ENCODE measurements at regions not wholly inside any gene's neighbourhood (a gene's known extent, or its start where the extent isn't known, plus 50 kb on each side); places are given as distances from the start of the nearest gene placed in this dataset.

GRCh38 chr14:46058964-46059563 lies 592.5 kb downstream of the RPL10L start:
- H4K20me1 ChIP-seq (ENCODE audit: insufficient read depth, poor library complexity, severe bottlenecking), result no peaks in the 10 kb centered on the region
- no peak overlapping the region for H3K27ac ChIP-seq
- no peaks in the 10 kb centered on the region for H3K27me3 ChIP-seq
- no peak overlapping the region for H2AFZ ChIP-seq
- H3K9me3 ChIP-seq (ENCODE audit: low read depth), result no peaks in the 10 kb centered on the region
- no peaks in the 10 kb centered on the region for H3K36me3 ChIP-seq (replicated peaks; ENCODE audit: insufficient read depth, low read depth)
- no peaks in the 10 kb centered on the region for H3K9me2 ChIP-seq (replicated peaks; ENCODE audit: insufficient read depth)
- 81% methylated on average over 4 of the region's 4 CpGs for WGBS (ENCODE audit: low lambda C conversion rate, missing lambda C conversion rate)
- TF ChIP-seq EZH2 (IDR thresholded peaks at IDR 0.05; ENCODE audit: borderline replicate concordance) (no peak), EZH2phosphoT487 (IDR thresholded peaks at IDR 0.05; ENCODE audit: low read depth, severe bottlenecking, unreplicated experiment) (no peak)
- TF ChIP-seq, protein P1, sequence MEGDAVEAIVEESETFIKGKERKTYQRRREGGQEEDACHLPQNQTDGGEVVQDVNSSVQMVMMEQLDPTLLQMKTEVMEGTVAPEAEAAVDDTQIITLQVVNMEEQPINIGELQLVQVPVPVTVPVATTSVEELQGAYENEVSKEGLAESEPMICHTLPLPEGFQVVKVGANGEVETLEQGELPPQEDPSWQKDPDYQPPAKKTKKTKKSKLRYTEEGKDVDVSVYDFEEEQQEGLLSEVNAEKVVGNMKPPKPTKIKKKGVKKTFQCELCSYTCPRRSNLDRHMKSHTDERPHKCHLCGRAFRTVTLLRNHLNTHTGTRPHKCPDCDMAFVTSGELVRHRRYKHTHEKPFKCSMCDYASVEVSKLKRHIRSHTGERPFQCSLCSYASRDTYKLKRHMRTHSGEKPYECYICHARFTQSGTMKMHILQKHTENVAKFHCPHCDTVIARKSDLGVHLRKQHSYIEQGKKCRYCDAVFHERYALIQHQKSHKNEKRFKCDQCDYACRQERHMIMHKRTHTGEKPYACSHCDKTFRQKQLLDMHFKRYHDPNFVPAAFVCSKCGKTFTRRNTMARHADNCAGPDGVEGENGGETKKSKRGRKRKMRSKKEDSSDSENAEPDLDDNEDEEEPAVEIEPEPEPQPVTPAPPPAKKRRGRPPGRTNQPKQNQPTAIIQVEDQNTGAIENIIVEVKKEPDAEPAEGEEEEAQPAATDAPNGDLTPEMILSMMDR (IDR thresholded peaks at IDR 0.05; ENCODE audit: poor library complexity), result no peak
- no peak overlapping the region for H3K4me3 ChIP-seq
- no peaks in the 10 kb centered on the region for H3K4me1 ChIP-seq (ENCODE audit: insufficient read depth)
- DNase-seq (ENCODE audit: low spot score), result no peak
- H3K4me2 ChIP-seq, result no peak overlapping the region
- no peaks in the 10 kb centered on the region for H3K79me2 ChIP-seq

DNA sequence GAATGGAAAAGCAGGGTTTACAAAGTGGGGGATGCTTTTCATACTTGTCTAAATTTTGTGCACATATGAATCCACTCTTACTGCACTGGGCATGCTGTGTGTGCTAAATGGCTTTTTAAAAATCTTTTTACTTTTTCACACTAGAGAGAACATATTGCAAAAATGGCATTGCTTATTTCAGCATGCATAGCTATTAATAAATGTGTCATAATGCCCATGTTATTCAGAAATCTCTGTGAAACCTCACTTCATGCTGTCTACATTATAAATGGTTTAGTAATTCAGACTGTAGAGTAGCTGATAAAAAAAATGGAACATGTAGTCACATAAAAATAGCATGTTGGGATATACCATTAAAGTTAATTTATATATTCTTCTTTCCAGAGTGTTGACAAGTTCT lies 593.8 kb downstream of the RPL10L start:
- no peaks in the 10 kb centered on the region for H3K27me3 ChIP-seq

DNA sequence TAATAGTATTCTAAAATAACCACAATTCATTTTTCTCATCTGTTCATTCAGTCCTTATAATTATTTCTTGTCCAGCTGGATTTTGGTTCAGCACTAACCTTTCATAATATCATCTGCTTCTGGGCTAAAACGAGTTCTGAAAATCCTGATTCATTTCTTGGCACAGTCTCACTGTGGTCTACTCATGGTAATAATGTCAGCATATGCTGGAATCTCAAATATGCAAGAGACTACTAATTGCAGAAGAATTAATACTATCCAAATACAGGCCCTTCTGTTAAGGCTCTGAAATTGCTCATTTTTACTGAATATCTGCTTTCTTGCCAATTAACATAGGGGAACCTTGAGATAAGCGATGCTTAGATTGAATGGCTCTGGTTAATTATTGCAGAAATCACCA lies 597.1 kb downstream of the RPL10L start:
- no peak for DNase-seq (ENCODE audit: low spot score)
- 75% methylated on average over 2 of the region's 2 CpGs for WGBS (ENCODE audit: low lambda C conversion rate, missing lambda C conversion rate)
- no peak overlapping the region for H2AFZ ChIP-seq

More for the DNA sequence above, 593.8 kb downstream of the RPL10L start:
- H3K79me2 ChIP-seq, result no peaks in the 10 kb centered on the region
- H3K4me3 ChIP-seq, result no peak overlapping the region
- no peaks in the 10 kb centered on the region for H4K20me1 ChIP-seq (ENCODE audit: insufficient read depth, poor library complexity, severe bottlenecking)
- no peaks in the 10 kb centered on the region for H3K9me3 ChIP-seq (ENCODE audit: low read depth)
- no peaks in the 10 kb centered on the region for H3K4me1 ChIP-seq (ENCODE audit: insufficient read depth)
- no peak overlapping the region for H3K4me2 ChIP-seq
- no peak for DNase-seq (ENCODE audit: low spot score)
- H2AFZ ChIP-seq, result no peak overlapping the region
- TF ChIP-seq, protein P1 (IDR thresholded peaks at IDR 0.05; ENCODE audit: poor library complexity), result no peak
- TF ChIP-seq EZH2phosphoT487 (IDR thresholded peaks at IDR 0.05; ENCODE audit: low read depth, severe bottlenecking, unreplicated experiment) (no peak), EZH2 (IDR thresholded peaks at IDR 0.05; ENCODE audit: borderline replicate concordance) (no peak)
- H3K27ac ChIP-seq, result no peak overlapping the region
- no peaks in the 10 kb centered on the region for H3K36me3 ChIP-seq (replicated peaks; ENCODE audit: insufficient read depth, low read depth)
- H3K9me2 ChIP-seq (replicated peaks; ENCODE audit: insufficient read depth), result no peaks in the 10 kb centered on the region

More for the DNA sequence above, 597.1 kb downstream of the RPL10L start:
- Histone ChIP-seq H3K27ac (no peak overlapping the region), H3K79me2 (no peaks in the 10 kb centered on the region), H3K4me3 (no peak overlapping the region), H3K4me1 (ENCODE audit: insufficient read depth) (no peaks in the 10 kb centered on the region), H3K27me3 (no peaks in the 10 kb centered on the region), H3K9me2 (replicated peaks; ENCODE audit: insufficient read depth) (no peaks in the 10 kb centered on the region), H3K4me2 (no peak overlapping the region), H3K36me3 (replicated peaks; ENCODE audit: insufficient read depth, low read depth) (no peaks in the 10 kb centered on the region), H4K20me1 (ENCODE audit: insufficient read depth, poor library complexity, severe bottlenecking) (no peaks in the 10 kb centered on the region), H3K9me3 (ENCODE audit: low read depth) (no peaks in the 10 kb centered on the region)
- TF ChIP-seq EZH2 (IDR thresholded peaks at IDR 0.05; ENCODE audit: borderline replicate concordance) (no peak), EZH2phosphoT487 (IDR thresholded peaks at IDR 0.05; ENCODE audit: low read depth, severe bottlenecking, unreplicated experiment) (no peak)
- TF ChIP-seq, protein P1 (IDR thresholded peaks at IDR 0.05; ENCODE audit: poor library complexity), result no peak
